Activated CD8-positive, alpha-beta T cell treated with anti-CD3 and anti-CD28 coated beads for 36 hours (primary cell): ENCODE measurements at regions not wholly inside any gene's neighbourhood (a gene's known extent, or its start where the extent isn't known, plus 50 kb on each side); places are given as distances from the start of the nearest gene placed in this dataset.
"Not testable (repeated sequence)": the region's sequence is repeated elsewhere in the genome, so short reads cannot be mapped to it uniquely, and the experiment has no call there.

ENCODE experiments used
- ATAC-seq: fragments of 200-7000 bp; cut with Tn5 transposase; one replicate; pipeline ENCODE4 v1.10.0; 2021; ENCODE audit warnings: mild to moderate bottlenecking, moderate library complexity
- CTCF ChIA-PET: fragments of 350-600 bp; sonication (Branson Sonifier 250); formaldehyde crosslinking; loops from one replicate; lab custom pipeline; 2021; ENCODE audit warnings: antibody characterized with exemption; lab: Charles Lee
- POLR2A ChIA-PET: fragments of 350-600 bp; sonication (Branson Sonifier 250); formaldehyde crosslinking; loops from one replicate; lab custom pipeline; 2021; ENCODE audit warnings: antibody characterized with exemption; lab: Charles Lee
- DNase-seq: peaks from one replicate; pipeline ENCODE4 v3.0.0-alpha.2; 2020
- H3K27ac Mint-ChIP-seq: one replicate; pipeline ENCODE4 v1.8.0; 2021; ENCODE audit warnings: mild to moderate bottlenecking, mixed read lengths
- H3K27me3 Mint-ChIP-seq: one replicate; pipeline ENCODE4 v1.8.0; 2021; ENCODE audit warnings: mixed read lengths
- H3K36me3 Mint-ChIP-seq: one replicate; pipeline ENCODE4 v1.8.0; 2021; ENCODE audit warnings: low read depth, mixed read lengths
- H3K4me1 Mint-ChIP-seq: one replicate; pipeline ENCODE4 v1.8.0; 2021; ENCODE audit warnings: low read depth, mixed read lengths
- H3K4me3 Mint-ChIP-seq: one replicate; pipeline ENCODE4 v1.8.0; 2021; ENCODE audit warnings: mild to moderate bottlenecking, moderate library complexity, mixed read lengths
- H3K9me3 Mint-ChIP-seq: one replicate; pipeline ENCODE4 v1.8.0; 2021; ENCODE audit warnings: mixed read lengths
- intact Hi-C: fragments of 100-400 bp; cut with micrococcal nuclease; formaldehyde crosslinking; loops from one replicate; pipeline ENCODE4 v1.10.0; 2022
- TF ChIP-seq, protein P1 (sequence below): fragments of 200-600 bp; IDR thresholded peaks from one replicate; pipeline ENCODE4 v1.8.0; 2022; ENCODE audit warnings: antibody characterized with exemption, mild to moderate bottlenecking

DNA sequence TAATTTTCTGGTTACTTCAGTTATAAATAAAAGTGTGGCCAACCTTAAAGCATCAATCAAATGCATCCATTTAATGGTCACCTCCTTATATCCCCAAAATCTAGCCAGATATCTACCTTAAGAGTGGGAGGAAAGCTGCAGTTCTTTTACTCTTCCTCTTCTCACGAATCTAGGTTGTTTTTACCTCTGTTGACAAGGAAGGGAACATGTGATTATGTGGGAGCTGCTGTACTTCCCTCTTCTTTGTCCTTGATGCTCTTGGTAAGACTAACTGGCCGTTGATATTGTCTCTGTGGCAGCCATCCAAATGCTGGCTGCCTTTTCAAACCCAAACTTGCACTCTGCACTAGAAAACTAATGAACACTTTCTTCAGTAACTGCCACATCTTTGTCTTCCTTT is 275.3 kb upstream of the CADM2 start:
- CTCF ChIA-PET: no interaction called here
- H3K9me3 Mint-ChIP-seq: peaks cover 10% of the 10 kb centered on the region
- ATAC-seq (no peak), DNase-seq (no peak)
- POLR2A ChIA-PET: no interaction called here
- no peaks in the 10 kb centered on the region for H3K4me1 Mint-ChIP-seq
- no peaks in the 10 kb centered on the region for H3K27me3 Mint-ChIP-seq
- intact Hi-C loops: no loop called here
- no peak overlapping the region for H3K4me3 Mint-ChIP-seq
- H3K27ac Mint-ChIP-seq: no peak overlapping the region
- TF ChIP-seq, protein P1, sequence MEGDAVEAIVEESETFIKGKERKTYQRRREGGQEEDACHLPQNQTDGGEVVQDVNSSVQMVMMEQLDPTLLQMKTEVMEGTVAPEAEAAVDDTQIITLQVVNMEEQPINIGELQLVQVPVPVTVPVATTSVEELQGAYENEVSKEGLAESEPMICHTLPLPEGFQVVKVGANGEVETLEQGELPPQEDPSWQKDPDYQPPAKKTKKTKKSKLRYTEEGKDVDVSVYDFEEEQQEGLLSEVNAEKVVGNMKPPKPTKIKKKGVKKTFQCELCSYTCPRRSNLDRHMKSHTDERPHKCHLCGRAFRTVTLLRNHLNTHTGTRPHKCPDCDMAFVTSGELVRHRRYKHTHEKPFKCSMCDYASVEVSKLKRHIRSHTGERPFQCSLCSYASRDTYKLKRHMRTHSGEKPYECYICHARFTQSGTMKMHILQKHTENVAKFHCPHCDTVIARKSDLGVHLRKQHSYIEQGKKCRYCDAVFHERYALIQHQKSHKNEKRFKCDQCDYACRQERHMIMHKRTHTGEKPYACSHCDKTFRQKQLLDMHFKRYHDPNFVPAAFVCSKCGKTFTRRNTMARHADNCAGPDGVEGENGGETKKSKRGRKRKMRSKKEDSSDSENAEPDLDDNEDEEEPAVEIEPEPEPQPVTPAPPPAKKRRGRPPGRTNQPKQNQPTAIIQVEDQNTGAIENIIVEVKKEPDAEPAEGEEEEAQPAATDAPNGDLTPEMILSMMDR: no peak
- no peaks in the 10 kb centered on the region for H3K36me3 Mint-ChIP-seq

DNA sequence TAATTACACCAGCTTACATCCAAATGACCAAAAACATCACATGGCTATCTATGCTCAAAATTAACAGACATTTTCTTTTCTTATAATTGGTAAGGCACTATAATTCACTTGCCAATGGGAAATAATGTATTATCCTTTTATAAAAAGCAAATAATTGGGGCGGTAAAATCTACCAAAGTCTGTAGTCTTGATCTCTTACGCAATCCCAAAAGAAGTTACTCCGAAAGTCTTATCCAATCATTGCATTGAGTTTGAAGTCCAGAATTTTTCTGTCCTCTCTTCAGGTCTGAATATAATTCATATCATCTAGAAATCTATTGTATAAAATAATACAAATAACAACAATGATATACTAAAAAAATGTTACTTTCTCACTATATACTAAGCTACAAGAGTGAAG is 273.3 kb upstream of the CADM2 start:
- Mint-ChIP-seq H3K27ac (no peak overlapping the region), H3K36me3 (no peaks in the 10 kb centered on the region), H3K27me3 (no peaks in the 10 kb centered on the region), H3K9me3 (peaks cover 10% of the 10 kb centered on the region), H3K4me3 (no peak overlapping the region), H3K4me1 (no peaks in the 10 kb centered on the region)
- ChIA-PET POLR2A (no interaction called here), CTCF (no interaction called here)
- DNase-seq (no peak), ATAC-seq (no peak)
- TF ChIP-seq, protein P1: no peak
- intact Hi-C loops: no loop called here

DNA sequence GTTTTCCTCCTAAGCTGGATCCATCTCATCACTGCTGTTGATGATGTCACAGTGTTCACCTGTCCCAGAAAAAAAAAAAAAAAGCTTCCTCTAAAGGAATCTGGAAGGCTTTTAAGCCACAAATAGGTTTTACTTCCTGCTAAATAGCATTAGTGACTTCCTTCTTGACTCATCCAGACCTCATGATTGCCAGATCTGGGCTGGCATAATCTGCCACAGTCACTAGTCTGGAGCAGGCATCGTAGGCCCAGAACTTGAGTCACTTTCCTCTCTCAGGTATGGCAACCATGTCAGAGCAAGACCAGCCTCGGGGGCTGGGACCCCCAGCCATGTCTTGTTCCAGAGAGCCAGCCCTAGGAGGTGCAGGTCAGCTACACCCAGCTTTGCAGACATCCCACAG is 266.5 kb upstream of the CADM2 start:
- POLR2A ChIA-PET: no interaction called here
- no peak for ATAC-seq
- Mint-ChIP-seq H3K4me1 (no peaks in the 10 kb centered on the region), H3K9me3 (peaks cover 13% of the 10 kb centered on the region), H3K27ac (no peak overlapping the region), H3K27me3 (no peaks in the 10 kb centered on the region), H3K36me3 (no peaks in the 10 kb centered on the region), H3K4me3 (no peak overlapping the region)
- CTCF ChIA-PET: no interaction called here
- TF ChIP-seq, protein P1: no peak
- intact Hi-C loops: no loop called here
- no peak for DNase-seq

DNA sequence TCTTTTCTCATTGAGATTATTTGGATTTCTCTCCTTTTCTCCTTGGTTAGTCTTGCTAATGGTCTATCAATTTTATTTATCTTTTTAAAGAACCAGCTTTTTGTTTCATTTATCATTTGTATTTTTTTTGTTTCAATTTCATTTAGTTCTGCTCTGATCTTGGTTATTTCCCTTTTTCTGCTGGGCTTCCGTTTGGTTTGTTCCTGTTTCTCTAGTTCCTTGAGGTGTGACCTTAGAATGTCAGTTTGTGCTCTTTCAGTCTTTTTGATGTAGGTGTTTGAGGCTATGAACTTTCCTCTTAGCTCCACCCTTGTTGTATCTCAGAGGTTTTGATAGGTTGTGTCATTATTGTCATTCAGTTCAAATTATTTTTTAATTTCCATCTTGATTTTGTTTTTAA is 248.5 kb upstream of the CADM2 start:
- H3K4me1 Mint-ChIP-seq, H3K27me3 Mint-ChIP-seq, H3K4me3 Mint-ChIP-seq, H3K36me3 Mint-ChIP-seq, H3K27ac Mint-ChIP-seq, POLR2A ChIA-PET, DNase-seq, CTCF ChIA-PET, intact Hi-C loops, ATAC-seq: not testable (repeated sequence)
- peaks cover 22% of the 10 kb centered on the region for H3K9me3 Mint-ChIP-seq

DNA sequence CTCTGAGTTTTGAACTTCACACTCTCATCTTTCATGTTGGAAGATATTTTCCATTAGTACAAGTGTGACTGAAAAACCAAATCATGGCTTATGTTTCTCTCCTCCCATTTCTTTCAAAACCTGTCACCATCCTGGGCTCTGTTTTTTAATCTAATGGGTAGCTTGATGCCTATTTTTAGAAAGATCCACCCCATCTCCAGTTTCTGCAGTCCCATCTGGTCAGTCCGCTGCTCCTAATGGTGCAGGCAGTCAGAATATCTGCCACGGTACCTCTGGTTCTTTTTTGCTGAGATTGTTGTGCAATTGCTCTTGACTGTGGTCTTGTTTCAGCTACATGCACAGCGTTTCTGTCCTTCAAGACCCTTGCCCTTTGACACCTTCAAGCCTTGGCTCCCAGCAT is 240.9 kb upstream of the CADM2 start:
- intact Hi-C loops: no loop called here
- Mint-ChIP-seq H3K4me3 (no peak overlapping the region), H3K4me1 (no peaks in the 10 kb centered on the region), H3K36me3 (no peaks in the 10 kb centered on the region), H3K27ac (no peak overlapping the region), H3K27me3 (no peaks in the 10 kb centered on the region), H3K9me3 (peaks cover 16% of the 10 kb centered on the region)
- ATAC-seq: no peak
- no peak for DNase-seq
- TF ChIP-seq, protein P1: no peak
- CTCF ChIA-PET: no interaction called here
- POLR2A ChIA-PET: no interaction called here

DNA sequence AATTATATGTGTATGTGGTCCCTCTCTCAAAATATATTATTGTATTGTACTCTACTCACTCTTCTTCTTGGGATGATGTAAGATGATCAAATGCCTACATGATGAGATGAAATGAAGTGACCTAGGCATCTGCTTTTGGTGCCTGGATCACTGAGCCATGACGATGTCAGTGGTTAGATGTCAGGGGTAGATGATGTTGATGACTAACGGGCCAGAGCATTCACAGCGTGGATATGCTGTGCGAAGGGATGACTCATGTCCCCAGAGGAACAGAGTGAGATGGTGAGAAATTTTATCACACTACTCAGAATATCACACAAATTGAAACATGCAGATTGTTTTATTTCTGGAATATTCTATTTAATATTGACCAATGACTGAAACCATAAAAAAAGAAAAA is 233.9 kb upstream of the CADM2 start:
- intact Hi-C loops: no loop called here
- POLR2A ChIA-PET: no interaction called here
- H3K4me1 Mint-ChIP-seq: no peaks in the 10 kb centered on the region
- ATAC-seq (no peak), DNase-seq (no peak)
- H3K27ac Mint-ChIP-seq: no peak overlapping the region
- TF ChIP-seq, protein P1: no peak
- H3K27me3 Mint-ChIP-seq: no peaks in the 10 kb centered on the region
- H3K4me3 Mint-ChIP-seq: no peak overlapping the region
- CTCF ChIA-PET: no interaction called here
- H3K36me3 Mint-ChIP-seq: no peaks in the 10 kb centered on the region
- peaks cover 9% of the 10 kb centered on the region for H3K9me3 Mint-ChIP-seq
